GM21717 (cell line): ENCODE measurements at regions not wholly inside any gene's neighbourhood (a gene's known extent, or its start where the extent isn't known, plus 50 kb on each side); places are given as distances from the start of the nearest gene placed in this dataset.
A peak's percentile ranks its signal among the peaks of the same experiment; 100 is the strongest.
"Not testable (repeated sequence)": the region's sequence is repeated elsewhere in the genome, so short reads cannot be mapped to it uniquely, and the experiment has no call there.

ENCODE experiments used
- ATAC-seq: cut with Tn5 transposase; IDR thresholded peaks from one replicate; pipeline ENCODE4 v1.9.1; 2021; ENCODE audit warnings: mild to moderate bottlenecking, moderate library complexity; ENCODE audit not compliant: unreplicated experiment

GRCh38 chr1:222012816-222013215 is 270.9 kb upstream of the DUSP10 start:
- no peak for ATAC-seq

- no peak for ATAC-seq
Measured at GRCh38 chr1:222010306-222010705, 268.4 kb upstream of the DUSP10 start.

- no peak for ATAC-seq
Measured at GRCh38 chr1:222009105-222009730, 267.3 kb upstream of the DUSP10 start.

GRCh38 chr1:222006715-222007114 is 264.8 kb upstream of the DUSP10 start:
- no peak for ATAC-seq

- ATAC-seq, result no peak
Measured at GRCh38 chr1:222004784-222005183, 262.9 kb upstream of the DUSP10 start.

GRCh38 chr1:222004034-222004433 is 262.1 kb upstream of the DUSP10 start:
- no peak for ATAC-seq

GRCh38 chr1:222002503-222002902 is 260.6 kb upstream of the DUSP10 start:
- ATAC-seq, result no peak

- no peak for ATAC-seq
Measured at GRCh38 chr1:222000131-222000530, 258.2 kb upstream of the DUSP10 start.

- no peak for ATAC-seq
Measured at GRCh38 chr1:221998781-221999180, 256.9 kb upstream of the DUSP10 start.

- no peak for ATAC-seq
Measured at GRCh38 chr1:221998186-221998612, 256.3 kb upstream of the DUSP10 start.

- ATAC-seq, result not testable (repeated sequence)
Measured at GRCh38 chr1:221997012-221997411, 255.1 kb upstream of the DUSP10 start.

- ATAC-seq, result no peak
Measured at GRCh38 chr1:221994939-221995338, 253.1 kb upstream of the DUSP10 start.

GRCh38 chr1:221994274-221994698 is 252.4 kb upstream of the DUSP10 start:
- ATAC-seq, result peak; percentile 83

GRCh38 chr1:221993444-221993948 is 251.6 kb upstream of the DUSP10 start:
- ATAC-seq, result no peak

- no peak for ATAC-seq
Measured at GRCh38 chr1:221992427-221992826, 250.5 kb upstream of the DUSP10 start.

GRCh38 chr1:221991221-221991620 is 249.3 kb upstream of the DUSP10 start:
- no peak for ATAC-seq

GRCh38 chr1:221989741-221990140 is 247.9 kb upstream of the DUSP10 start:
- ATAC-seq, result no peak

GRCh38 chr1:221988829-221989228 is 246.9 kb upstream of the DUSP10 start:
- no peak for ATAC-seq

GRCh38 chr1:221987860-221988520 is 246.1 kb upstream of the DUSP10 start:
- ATAC-seq, result no peak

GRCh38 chr1:221983444-221983843 is 241.6 kb upstream of the DUSP10 start:
- no peak for ATAC-seq

- no peak for ATAC-seq
Measured at GRCh38 chr1:221981461-221981860, 239.6 kb upstream of the DUSP10 start.

GRCh38 chr1:221979444-221980032 is 237.6 kb upstream of the DUSP10 start:
- ATAC-seq, result no peak
